Peyer's patch (tissue), 4 donors: ENCODE measurements at regions not wholly inside any gene's neighbourhood (a gene's known extent, or its start where the extent isn't known, plus 50 kb on each side); places are given as distances from the start of the nearest gene placed in this dataset.

ENCODE experiments used
- DNase-seq, 3 donors: peaks; one replicate each; pipeline ENCODE4 v3.0.0-alpha.2; 2017 to 2019
- H3K27ac ChIP-seq, 4 donors: fragments of 200-600 bp; sonication (generic); one replicate each; pipeline ENCODE4 v1.5.1; 2016 to 2019
- H3K27me3 ChIP-seq, 2 donors: fragments of 200-600 bp; sonication (generic); one replicate each; pipeline ENCODE4 v1.5.1; 2019
- H3K36me3 ChIP-seq, 3 donors: fragments of 200-600 bp; sonication (generic); one replicate each; pipeline ENCODE4 v1.5.1; 2016 to 2019
- H3K4me1 ChIP-seq, 4 donors: fragments of 200-600 bp; sonication (generic); one replicate each; pipeline ENCODE4 v1.5.1; 2016 to 2019
- H3K4me3 ChIP-seq, 4 donors: fragments of 200-600 bp; sonication (generic); 1 replicate in 3 of 4; 2 replicates in 1 of 4; pipeline ENCODE4 v1.5.1; 2016 to 2019; ENCODE audit warnings: mild to moderate bottlenecking in 1 of 4
- H3K9me3 ChIP-seq, 4 donors: fragments of 200-600 bp; sonication (generic); one replicate each; pipeline ENCODE4 v1.5.1; 2016 to 2019; ENCODE audit warnings: mild to moderate bottlenecking in 1 of 4
- CTCF ChIP-seq, 6 experiments: fragments of 450-650 bp in 4 of 6; fragments of 200-600 bp in 2 of 6; sonication (generic) in 1 of 6; IDR thresholded peaks; one replicate each; pipeline ENCODE4 v1.5.1; 2017 to 2019; ENCODE audit warnings: antibody characterized with exemption in 6 of 6, mild to moderate bottlenecking in 3 of 6, moderate library complexity in 1 of 6
- POLR2A ChIP-seq, 2 donors: fragments of 450-650 bp; IDR thresholded peaks; one replicate each; pipeline ENCODE4 v1.5.1; 2017; ENCODE audit warnings: antibody characterized with exemption in 2 of 2, mild to moderate bottlenecking in 2 of 2, moderate library complexity in 2 of 2

- H3K4me3 ChIP-seq, result no peak overlapping the region
- TF ChIP-seq CTCF (IDR thresholded peaks at IDR 0.05) (no peak), POLR2A (IDR thresholded peaks at IDR 0.05) (no peak)
- H3K9me3 ChIP-seq, result no peaks in the 10 kb centered on the region
- no peak overlapping the region for H3K27ac ChIP-seq
- H3K4me1 ChIP-seq, result no peaks in the 10 kb centered on the region
- no peak for DNase-seq
- H3K27me3 ChIP-seq, result no peaks in the 10 kb centered on the region
- H3K36me3 ChIP-seq, result no peaks in the 10 kb centered on the region
Measured at GRCh38 chr7:41489885-41490284, 213.0 kb downstream of the INHBA start.

GRCh38 chr7:41487229-41487940 lies 215.5 kb downstream of the INHBA start:
- TF ChIP-seq POLR2A (IDR thresholded peaks at IDR 0.05), result no peak
- no peak for TF ChIP-seq CTCF (IDR thresholded peaks at IDR 0.05)
- no peaks in the 10 kb centered on the region for H3K4me1 ChIP-seq
- H3K4me3 ChIP-seq, result no peak overlapping the region
- no peaks in the 10 kb centered on the region for H3K27me3 ChIP-seq
- DNase-seq, result no peak
- no peaks in the 10 kb centered on the region for H3K36me3 ChIP-seq
- H3K9me3 ChIP-seq, result no peaks in the 10 kb centered on the region
- no peak overlapping the region for H3K27ac ChIP-seq

GRCh38 chr7:41481353-41481752 lies 221.5 kb downstream of the INHBA start:
- Histone ChIP-seq H3K9me3 (peaks cover 0 to 5% (median 0%) of the 10 kb centered on the region in 4 donors), H3K27ac (no peak overlapping the region), H3K4me1 (no peaks in the 10 kb centered on the region), H3K27me3 (no peaks in the 10 kb centered on the region), H3K36me3 (no peaks in the 10 kb centered on the region), H3K4me3 (no peak overlapping the region)
- TF ChIP-seq POLR2A (IDR thresholded peaks at IDR 0.05) (no peak), CTCF (IDR thresholded peaks at IDR 0.05) (no peak)
- DNase-seq, result no peak

- no peaks in the 10 kb centered on the region for H3K27me3 ChIP-seq
- no peaks in the 10 kb centered on the region for H3K4me1 ChIP-seq
- H3K36me3 ChIP-seq, result no peaks in the 10 kb centered on the region
- H3K27ac ChIP-seq, result no peak overlapping the region
- no peak for TF ChIP-seq POLR2A (IDR thresholded peaks at IDR 0.05)
- TF ChIP-seq CTCF (IDR thresholded peaks at IDR 0.05), result no peak
- no peak for DNase-seq
- H3K9me3 ChIP-seq, result peaks cover 0 to 5% (median 0%) of the 10 kb centered on the region in 4 donors
- H3K4me3 ChIP-seq, result no peak overlapping the region
Measured at GRCh38 chr7:41478187-41478586, 224.7 kb downstream of the INHBA start.

- Histone ChIP-seq H3K36me3 (no peaks in the 10 kb centered on the region), H3K27me3 (no peaks in the 10 kb centered on the region), H3K27ac (no peak overlapping the region), H3K4me3 (no peak overlapping the region), H3K9me3 (peaks cover 0 to 5% (median 0%) of the 10 kb centered on the region in 4 donors), H3K4me1 (no peaks in the 10 kb centered on the region)
- no peak for DNase-seq
- TF ChIP-seq CTCF (IDR thresholded peaks at IDR 0.05), result no peak
- TF ChIP-seq POLR2A (IDR thresholded peaks at IDR 0.05), result no peak
Measured at GRCh38 chr7:41476460-41476803, 226.5 kb downstream of the INHBA start.
